ENCODE measurements at regions not wholly inside any gene's neighbourhood (a gene's known extent, or its start where the extent isn't known, plus 50 kb on each side); places are given as distances from the start of the nearest gene placed in this dataset.
A peak's percentile ranks its signal among the peaks of the same experiment; 100 is the strongest.

- no peaks in the 10 kb centered on the region for H3K9me3 Mint-ChIP-seq
- H3K4me3 Mint-ChIP-seq: no peak overlapping the region
- no peak for DNase-seq
- no peaks in the 10 kb centered on the region for H3K4me1 Mint-ChIP-seq (ENCODE audit: low read depth)
- no peak overlapping the region for H3K27ac Mint-ChIP-seq
- H3K36me3 Mint-ChIP-seq (ENCODE audit: low read depth): no peaks in the 10 kb centered on the region
- peaks cover 5% of the 10 kb centered on the region for H3K27me3 Mint-ChIP-seq (ENCODE audit: low read depth)
- intact Hi-C loops (cut with micrococcal nuclease): no loop called here
- CTCF ChIA-PET: no interaction called here
Observed at GRCh38 chr20:11195169-11195568, 521.4 kb upstream of the JAG1 start.

GRCh38 chr20:11195899-11196558, 522.2 kb upstream of the JAG1 start:
- H3K4me1 Mint-ChIP-seq (ENCODE audit: low read depth): no peaks in the 10 kb centered on the region
- intact Hi-C loops (cut with micrococcal nuclease): no loop called here
- no peak overlapping the region for H3K27ac Mint-ChIP-seq
- H3K9me3 Mint-ChIP-seq: no peaks in the 10 kb centered on the region
- CTCF ChIA-PET: no interaction called here
- H3K36me3 Mint-ChIP-seq (ENCODE audit: low read depth): no peaks in the 10 kb centered on the region
- DNase-seq: no peak
- peaks cover 5% of the 10 kb centered on the region for H3K27me3 Mint-ChIP-seq (ENCODE audit: low read depth)
- H3K4me3 Mint-ChIP-seq: no peak overlapping the region

- CTCF ChIA-PET: no interaction called here
- no peaks in the 10 kb centered on the region for H3K4me1 Mint-ChIP-seq (ENCODE audit: low read depth)
- no peaks in the 10 kb centered on the region for H3K9me3 Mint-ChIP-seq
- no peaks in the 10 kb centered on the region for H3K36me3 Mint-ChIP-seq (ENCODE audit: low read depth)
- peaks cover 2% of the 10 kb centered on the region for H3K27me3 Mint-ChIP-seq (ENCODE audit: low read depth)
- no peak for DNase-seq
- intact Hi-C loops (cut with micrococcal nuclease): no loop called here
- no peak overlapping the region for H3K27ac Mint-ChIP-seq
- no peak overlapping the region for H3K4me3 Mint-ChIP-seq
Observed at GRCh38 chr20:11197851-11198250, 524.1 kb upstream of the JAG1 start.

GRCh38 chr20:11200423-11200822, 526.6 kb upstream of the JAG1 start:
- CTCF ChIA-PET: no interaction called here
- H3K9me3 Mint-ChIP-seq: no peaks in the 10 kb centered on the region

GRCh38 chr20:11204926-11205768, 531.3 kb upstream of the JAG1 start:
- no peaks in the 10 kb centered on the region for H3K27me3 Mint-ChIP-seq (ENCODE audit: low read depth)
- peak; percentile 43 for DNase-seq

More at GRCh38 chr20:11200423-11200822, 526.6 kb upstream of the JAG1 start:
- H3K27me3 Mint-ChIP-seq (ENCODE audit: low read depth): peaks cover 2% of the 10 kb centered on the region
- H3K27ac Mint-ChIP-seq: no peak overlapping the region
- no peak for DNase-seq
- no peak overlapping the region for H3K4me3 Mint-ChIP-seq
- H3K4me1 Mint-ChIP-seq (ENCODE audit: low read depth): no peaks in the 10 kb centered on the region
- intact Hi-C loops (cut with micrococcal nuclease): no loop called here
- H3K36me3 Mint-ChIP-seq (ENCODE audit: low read depth): no peaks in the 10 kb centered on the region

GRCh38 chr20:11205769-11206362, 532.1 kb upstream of the JAG1 start:
- H3K27ac Mint-ChIP-seq: no peak overlapping the region
- CTCF ChIA-PET: interaction anchor here (0.6 to 1.3 kb wide), 2 partner anchors 8 to 35 kb away, joined by 3 to 6 read pairs; no protein-coding TSS in a partner anchor
- H3K4me3 Mint-ChIP-seq: no peak overlapping the region
- H3K9me3 Mint-ChIP-seq: no peaks in the 10 kb centered on the region
- H3K36me3 Mint-ChIP-seq (ENCODE audit: low read depth): no peaks in the 10 kb centered on the region
- intact Hi-C loops (cut with micrococcal nuclease): loop anchor here (1.0 to 5.0 kb wide), 3 partner anchors 534 to 1228 kb away; partner anchors contain the start of gene JAG1
- no peaks in the 10 kb centered on the region for H3K4me1 Mint-ChIP-seq (ENCODE audit: low read depth)
- H3K27me3 Mint-ChIP-seq (ENCODE audit: low read depth): no peaks in the 10 kb centered on the region
- no peak for DNase-seq

More at GRCh38 chr20:11204926-11205768, 531.3 kb upstream of the JAG1 start:
- Mint-ChIP-seq H3K4me1 (ENCODE audit: low read depth) (no peaks in the 10 kb centered on the region), H3K36me3 (ENCODE audit: low read depth) (no peaks in the 10 kb centered on the region), H3K9me3 (no peaks in the 10 kb centered on the region), H3K4me3 (no peak overlapping the region), H3K27ac (no peak overlapping the region)
- intact Hi-C loops (cut with micrococcal nuclease): loop anchor here (1.0 to 5.0 kb wide), 3 partner anchors 533 to 1227 kb away; partner anchors contain the start of gene JAG1
- CTCF ChIA-PET: interaction anchor here (0.6 to 1.3 kb wide), 2 partner anchors 9 to 36 kb away, joined by 3 to 6 read pairs; no protein-coding TSS in a partner anchor

GRCh38 chr20:11207749-11208502, 534.1 kb upstream of the JAG1 start:
- CTCF ChIA-PET: no interaction called here
- Mint-ChIP-seq H3K4me1 (ENCODE audit: low read depth) (no peaks in the 10 kb centered on the region), H3K27me3 (ENCODE audit: low read depth) (peaks cover 5% of the 10 kb centered on the region), H3K27ac (no peak overlapping the region), H3K4me3 (no peak overlapping the region), H3K9me3 (no peaks in the 10 kb centered on the region), H3K36me3 (ENCODE audit: low read depth) (no peaks in the 10 kb centered on the region)
- no peak for DNase-seq
- intact Hi-C loops (cut with micrococcal nuclease): loop anchor here (5.0 kb wide), 1 partner anchor 536 kb away; the partner anchor contains the start of gene JAG1

- Mint-ChIP-seq H3K27me3 (ENCODE audit: low read depth) (peaks cover 8% of the 10 kb centered on the region), H3K27ac (no peak overlapping the region), H3K9me3 (no peaks in the 10 kb centered on the region), H3K4me1 (ENCODE audit: low read depth) (no peaks in the 10 kb centered on the region), H3K36me3 (ENCODE audit: low read depth) (no peaks in the 10 kb centered on the region), H3K4me3 (no peak overlapping the region)
- intact Hi-C loops (cut with micrococcal nuclease): no loop called here
- DNase-seq: no peak
- CTCF ChIA-PET: interaction anchor here (0.6 kb wide), 1 partner anchor 652 kb away, joined by 4 read pairs; no protein-coding TSS in a partner anchor
Observed at GRCh38 chr20:11210611-11211010, 536.8 kb upstream of the JAG1 start.

- Mint-ChIP-seq H3K27me3 (ENCODE audit: low read depth) (peaks cover 8% of the 10 kb centered on the region), H3K9me3 (no peaks in the 10 kb centered on the region), H3K4me1 (ENCODE audit: low read depth) (no peaks in the 10 kb centered on the region), H3K4me3 (no peak overlapping the region), H3K36me3 (ENCODE audit: low read depth) (no peaks in the 10 kb centered on the region), H3K27ac (no peak overlapping the region)
- CTCF ChIA-PET: no interaction called here
- no peak for DNase-seq
- intact Hi-C loops (cut with micrococcal nuclease): no loop called here
Observed at GRCh38 chr20:11212272-11212671, 538.5 kb upstream of the JAG1 start.

- CTCF ChIA-PET: interaction anchor here (0.6 kb wide), 1 partner anchor 1584 kb away, joined by 3 read pairs; no protein-coding TSS in a partner anchor
- H3K9me3 Mint-ChIP-seq: no peaks in the 10 kb centered on the region
- no peaks in the 10 kb centered on the region for H3K4me1 Mint-ChIP-seq (ENCODE audit: low read depth)
- H3K27ac Mint-ChIP-seq: no peak overlapping the region
- no peak overlapping the region for H3K4me3 Mint-ChIP-seq
- intact Hi-C loops (cut with micrococcal nuclease): no loop called here
- peaks cover 8% of the 10 kb centered on the region for H3K27me3 Mint-ChIP-seq (ENCODE audit: low read depth)
- H3K36me3 Mint-ChIP-seq (ENCODE audit: low read depth): no peaks in the 10 kb centered on the region
- DNase-seq: no peak
Observed at GRCh38 chr20:11212902-11213301, 539.1 kb upstream of the JAG1 start.

- intact Hi-C loops (cut with micrococcal nuclease): no loop called here
- CTCF ChIA-PET: interaction anchor here (0.8 kb wide), 1 partner anchor 9 kb away, joined by 6 read pairs; no protein-coding TSS in a partner anchor
- H3K4me1 Mint-ChIP-seq (ENCODE audit: low read depth): no peaks in the 10 kb centered on the region
- H3K36me3 Mint-ChIP-seq (ENCODE audit: low read depth): no peaks in the 10 kb centered on the region
- H3K27ac Mint-ChIP-seq: no peak overlapping the region
- H3K4me3 Mint-ChIP-seq: no peak overlapping the region
- no peaks in the 10 kb centered on the region for H3K9me3 Mint-ChIP-seq
- DNase-seq: no peak
- peaks cover 8% of the 10 kb centered on the region for H3K27me3 Mint-ChIP-seq (ENCODE audit: low read depth)
Observed at GRCh38 chr20:11214256-11214840, 540.5 kb upstream of the JAG1 start.

Data from activated naive CD4-positive, alpha-beta T cell treated with anti-CD3 and anti-CD28 coated beads for 36 hours (primary cell).